ENCODE measurements at regions not wholly inside any gene's neighbourhood (a gene's known extent, or its start where the extent isn't known, plus 50 kb on each side); places are given as distances from the start of the nearest gene placed in this dataset.

GRCh38 chr20:52004715-52005114, 186.9 kb downstream of the ZFP64 start:
- TF ChIP-seq CTCF (optimal IDR thresholded peaks at IDR 0.05 in 1 of 3, IDR thresholded peaks at IDR 0.05 in 1 of 3, conservative IDR thresholded peaks at IDR 0.05 in 1 of 3; ENCODE audit: extremely low read depth in 1 of 3, insufficient read depth in 2 of 3, low read length in 3 of 3) (no peak), EZH2 (IDR thresholded peaks at IDR 0.05; ENCODE audit: low read length) (no peak)
